Activated CD8-positive, alpha-beta T cell treated with anti-CD3 and anti-CD28 coated beads for 36 hours (primary cell): ENCODE measurements at regions not wholly inside any gene's neighbourhood (a gene's known extent, or its start where the extent isn't known, plus 50 kb on each side); places are given as distances from the start of the nearest gene placed in this dataset.

Experiments used
- ATAC-seq: fragments of 200-7000 bp; cut with Tn5 transposase; one replicate; pipeline ENCODE4 v1.10.0; 2021; ENCODE audit warnings: mild to moderate bottlenecking, moderate library complexity
- CTCF ChIA-PET: fragments of 350-600 bp; sonication (Branson Sonifier 250); formaldehyde crosslinking; loops from one replicate; lab custom pipeline; 2021; ENCODE audit warnings: antibody characterized with exemption; lab: Charles Lee
- POLR2A ChIA-PET: fragments of 350-600 bp; sonication (Branson Sonifier 250); formaldehyde crosslinking; loops from one replicate; lab custom pipeline; 2021; ENCODE audit warnings: antibody characterized with exemption; lab: Charles Lee
- DNase-seq: peaks from one replicate; pipeline ENCODE4 v3.0.0-alpha.2; 2020
- H3K27ac Mint-ChIP-seq: one replicate; pipeline ENCODE4 v1.8.0; 2021; ENCODE audit warnings: mild to moderate bottlenecking, mixed read lengths
- H3K27me3 Mint-ChIP-seq: one replicate; pipeline ENCODE4 v1.8.0; 2021; ENCODE audit warnings: mixed read lengths
- H3K36me3 Mint-ChIP-seq: one replicate; pipeline ENCODE4 v1.8.0; 2021; ENCODE audit warnings: low read depth, mixed read lengths
- H3K4me1 Mint-ChIP-seq: one replicate; pipeline ENCODE4 v1.8.0; 2021; ENCODE audit warnings: low read depth, mixed read lengths
- H3K4me3 Mint-ChIP-seq: one replicate; pipeline ENCODE4 v1.8.0; 2021; ENCODE audit warnings: mild to moderate bottlenecking, moderate library complexity, mixed read lengths
- H3K9me3 Mint-ChIP-seq: one replicate; pipeline ENCODE4 v1.8.0; 2021; ENCODE audit warnings: mixed read lengths
- intact Hi-C: fragments of 100-400 bp; cut with micrococcal nuclease; formaldehyde crosslinking; loops from one replicate; pipeline ENCODE4 v1.10.0; 2022
- TF ChIP-seq, protein P1 (sequence below): fragments of 200-600 bp; IDR thresholded peaks from one replicate; pipeline ENCODE4 v1.8.0; 2022; ENCODE audit warnings: antibody characterized with exemption, mild to moderate bottlenecking

DNA sequence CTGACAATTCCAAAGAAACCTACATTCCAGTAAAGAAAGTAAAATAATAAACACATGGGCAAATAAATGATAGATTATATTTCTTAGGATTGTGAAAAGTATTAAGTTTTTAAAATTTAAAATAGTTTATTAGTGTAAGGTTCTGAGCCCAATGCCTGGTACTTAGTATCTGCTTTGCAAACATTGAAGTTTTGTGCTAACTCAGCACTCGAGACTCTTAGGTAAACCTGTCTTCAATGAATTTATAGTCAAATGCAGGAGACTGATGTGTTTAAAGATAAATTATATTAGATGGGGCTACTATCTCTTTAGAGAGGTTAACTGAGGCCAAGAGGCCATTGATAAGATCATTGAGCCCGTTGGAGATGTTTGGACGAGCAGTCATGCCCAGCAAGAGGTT, 138.3 kb upstream of the SALL1 start:
- H3K27ac Mint-ChIP-seq = no peak overlapping the region
- DNase-seq (no peak), ATAC-seq (no peak)
- POLR2A ChIA-PET = no interaction called here
- CTCF ChIA-PET = no interaction called here
- no peaks in the 10 kb centered on the region for H3K9me3 Mint-ChIP-seq
- H3K4me1 Mint-ChIP-seq = no peaks in the 10 kb centered on the region
- intact Hi-C loops = no loop called here
- no peaks in the 10 kb centered on the region for H3K36me3 Mint-ChIP-seq
- TF ChIP-seq, protein P1, sequence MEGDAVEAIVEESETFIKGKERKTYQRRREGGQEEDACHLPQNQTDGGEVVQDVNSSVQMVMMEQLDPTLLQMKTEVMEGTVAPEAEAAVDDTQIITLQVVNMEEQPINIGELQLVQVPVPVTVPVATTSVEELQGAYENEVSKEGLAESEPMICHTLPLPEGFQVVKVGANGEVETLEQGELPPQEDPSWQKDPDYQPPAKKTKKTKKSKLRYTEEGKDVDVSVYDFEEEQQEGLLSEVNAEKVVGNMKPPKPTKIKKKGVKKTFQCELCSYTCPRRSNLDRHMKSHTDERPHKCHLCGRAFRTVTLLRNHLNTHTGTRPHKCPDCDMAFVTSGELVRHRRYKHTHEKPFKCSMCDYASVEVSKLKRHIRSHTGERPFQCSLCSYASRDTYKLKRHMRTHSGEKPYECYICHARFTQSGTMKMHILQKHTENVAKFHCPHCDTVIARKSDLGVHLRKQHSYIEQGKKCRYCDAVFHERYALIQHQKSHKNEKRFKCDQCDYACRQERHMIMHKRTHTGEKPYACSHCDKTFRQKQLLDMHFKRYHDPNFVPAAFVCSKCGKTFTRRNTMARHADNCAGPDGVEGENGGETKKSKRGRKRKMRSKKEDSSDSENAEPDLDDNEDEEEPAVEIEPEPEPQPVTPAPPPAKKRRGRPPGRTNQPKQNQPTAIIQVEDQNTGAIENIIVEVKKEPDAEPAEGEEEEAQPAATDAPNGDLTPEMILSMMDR = no peak
- no peak overlapping the region for H3K4me3 Mint-ChIP-seq
- no peaks in the 10 kb centered on the region for H3K27me3 Mint-ChIP-seq

DNA sequence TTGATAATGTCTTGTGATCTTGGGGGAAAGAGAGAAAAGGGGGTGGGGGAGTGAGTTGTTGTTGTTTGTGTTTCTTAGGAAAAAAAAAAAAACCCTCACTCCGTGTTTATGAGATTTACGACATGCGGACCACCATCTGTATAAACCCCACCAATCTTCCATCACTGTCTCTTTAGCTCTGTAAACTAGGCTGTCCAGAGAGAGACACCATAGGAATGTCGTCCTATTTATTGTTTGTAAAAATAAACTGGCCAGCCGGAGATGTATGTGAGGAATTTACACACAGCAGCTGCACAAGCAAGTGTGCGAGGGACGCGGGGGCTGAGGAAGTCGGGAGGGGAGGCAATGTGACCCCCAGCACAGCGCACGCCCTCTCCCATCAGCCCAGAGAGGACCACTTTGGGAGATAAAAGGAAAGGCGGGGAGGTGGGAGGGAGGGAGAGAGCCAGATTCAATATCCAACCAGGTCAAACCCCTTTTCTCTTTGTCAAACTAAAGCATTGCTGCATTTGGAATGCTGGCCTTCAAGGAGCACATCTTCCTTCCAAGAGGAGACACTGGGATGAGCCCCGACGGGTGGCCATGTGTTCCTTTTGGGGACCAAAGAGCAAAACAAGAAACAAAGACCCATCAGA, 136.2 kb upstream of the SALL1 start:
- Mint-ChIP-seq H3K36me3 (no peaks in the 10 kb centered on the region), H3K27me3 (no peaks in the 10 kb centered on the region)

DNA sequence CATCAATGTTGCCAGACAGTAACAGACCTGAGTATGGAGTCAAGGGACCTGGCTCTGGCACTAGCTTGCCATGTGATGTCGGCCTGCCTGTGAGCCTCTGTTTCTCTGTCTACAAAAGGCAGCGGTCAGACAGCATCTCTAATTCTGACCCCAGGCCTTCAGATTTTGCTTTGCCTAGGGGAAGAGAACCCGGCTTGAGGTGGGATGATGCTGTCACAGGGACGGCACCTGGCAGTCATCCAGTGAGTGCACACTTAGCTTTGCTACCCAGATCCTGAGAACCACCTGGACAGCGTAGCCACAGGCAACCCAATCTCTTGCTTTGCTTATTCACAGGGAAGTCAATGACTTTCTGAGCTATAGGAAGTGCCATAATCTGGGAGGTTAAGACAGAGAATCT, 135.2 kb upstream of the SALL1 start:
- H3K9me3 Mint-ChIP-seq = no peaks in the 10 kb centered on the region
- no peaks in the 10 kb centered on the region for H3K27me3 Mint-ChIP-seq
- no peaks in the 10 kb centered on the region for H3K36me3 Mint-ChIP-seq
- no peak overlapping the region for H3K4me3 Mint-ChIP-seq
- ATAC-seq (no peak), DNase-seq (no peak)
- POLR2A ChIA-PET = no interaction called here
- intact Hi-C loops = no loop called here
- H3K4me1 Mint-ChIP-seq = no peaks in the 10 kb centered on the region
- CTCF ChIA-PET = no interaction called here
- no peak overlapping the region for H3K27ac Mint-ChIP-seq
- TF ChIP-seq, protein P1 = no peak

More for the DNA sequence above, 136.2 kb upstream of the SALL1 start:
- TF ChIP-seq, protein P1 = no peak
- POLR2A ChIA-PET = no interaction called here
- H3K4me3 Mint-ChIP-seq = no peak overlapping the region
- H3K27ac Mint-ChIP-seq = no peak overlapping the region
- intact Hi-C loops = no loop called here
- H3K9me3 Mint-ChIP-seq = no peaks in the 10 kb centered on the region
- no peak for ATAC-seq
- CTCF ChIA-PET = no interaction called here
- H3K4me1 Mint-ChIP-seq = no peaks in the 10 kb centered on the region
- DNase-seq = no peak

DNA sequence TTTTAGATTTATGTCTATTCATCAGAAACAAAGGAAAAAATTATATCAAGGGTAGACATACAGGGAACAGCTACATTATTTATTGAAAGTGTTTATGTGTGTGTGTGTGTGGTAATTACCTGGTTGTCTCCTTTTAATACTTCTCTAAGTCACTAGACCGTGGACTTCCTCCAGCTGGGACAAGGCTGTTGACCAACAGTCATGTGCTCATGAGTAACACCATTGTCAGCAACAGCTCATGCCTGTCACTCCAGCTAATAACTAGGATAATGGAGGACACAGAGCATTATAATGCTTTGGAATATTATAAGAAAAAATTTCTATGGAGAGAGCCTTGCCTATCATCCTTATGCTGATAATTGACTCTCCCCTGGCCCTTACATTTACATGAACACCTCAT, 125.3 kb upstream of the SALL1 start:
- H3K4me1 Mint-ChIP-seq = no peaks in the 10 kb centered on the region
- H3K36me3 Mint-ChIP-seq = no peaks in the 10 kb centered on the region
- intact Hi-C loops = no loop called here
- DNase-seq (no peak), ATAC-seq (no peak)
- TF ChIP-seq, protein P1 = no peak
- H3K27ac Mint-ChIP-seq = no peak overlapping the region
- peaks cover 3% of the 10 kb centered on the region for H3K9me3 Mint-ChIP-seq
- CTCF ChIA-PET = no interaction called here
- no peak overlapping the region for H3K4me3 Mint-ChIP-seq
- H3K27me3 Mint-ChIP-seq = no peaks in the 10 kb centered on the region
- POLR2A ChIA-PET = no interaction called here

DNA sequence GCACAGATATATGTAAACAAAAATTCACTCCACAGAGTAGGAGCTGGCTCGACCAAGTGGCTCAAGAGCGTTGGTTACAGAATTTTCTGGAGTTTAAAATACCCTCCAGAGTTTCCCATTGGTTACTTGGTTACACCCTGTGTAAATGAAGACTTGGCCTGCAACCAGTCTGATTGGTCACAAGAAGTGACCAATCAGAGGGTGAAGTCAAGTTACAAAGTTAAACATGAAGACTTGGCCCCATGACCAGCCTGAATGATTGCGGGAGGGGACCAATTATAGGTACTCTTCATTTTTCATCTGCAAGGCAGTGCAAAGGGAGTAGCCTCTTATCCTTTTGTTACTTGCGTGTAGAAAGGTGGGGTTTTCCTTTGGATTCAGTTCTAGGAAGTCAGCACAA, 121.3 kb upstream of the SALL1 start:
- POLR2A ChIA-PET = no interaction called here
- intact Hi-C loops = no loop called here
- no peak overlapping the region for H3K27ac Mint-ChIP-seq
- DNase-seq (no peak), ATAC-seq (no peak)
- no peaks in the 10 kb centered on the region for H3K36me3 Mint-ChIP-seq
- CTCF ChIA-PET = no interaction called here
- peaks cover 4% of the 10 kb centered on the region for H3K9me3 Mint-ChIP-seq
- H3K4me3 Mint-ChIP-seq = no peak overlapping the region
- H3K4me1 Mint-ChIP-seq = no peaks in the 10 kb centered on the region
- no peaks in the 10 kb centered on the region for H3K27me3 Mint-ChIP-seq
- TF ChIP-seq, protein P1 = no peak
